DMS 273 treated with DMSO at 0.1 percent for 48 hours (cell line): ENCODE measurements at regions not wholly inside any gene's neighbourhood (a gene's known extent, or its start where the extent isn't known, plus 50 kb on each side); places are given as distances from the start of the nearest gene placed in this dataset.
"Not testable (repeated sequence)": the region's sequence is repeated elsewhere in the genome, so short reads cannot be mapped to it uniquely, and the experiment has no call there.

Source experiments
- DNase-seq: peaks from one replicate; lab custom pipeline; 2025; lab: John Stamatoyannopoulos, UW

DNA sequence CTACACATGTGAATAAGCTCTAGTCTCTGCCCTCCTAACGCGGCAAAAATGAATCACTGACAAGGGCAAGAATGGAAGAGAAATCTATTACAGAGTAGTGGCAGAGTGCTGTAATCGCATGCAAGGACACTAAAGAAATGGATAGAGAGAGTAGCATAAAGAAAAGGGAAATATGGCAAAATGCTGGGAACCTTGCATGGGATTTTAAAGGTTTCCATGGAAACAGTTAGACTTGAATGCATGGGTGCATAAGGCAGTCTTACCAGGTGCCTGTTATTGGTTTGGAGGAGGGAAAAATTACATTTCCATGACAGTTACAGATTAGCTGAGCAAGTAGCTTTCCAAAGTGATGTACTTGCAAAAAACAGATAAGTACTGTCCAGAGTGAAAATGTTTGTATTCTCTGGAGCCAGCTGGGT lies 233.4 kb downstream of the PTN start:
- no peak for DNase-seq

DNA sequence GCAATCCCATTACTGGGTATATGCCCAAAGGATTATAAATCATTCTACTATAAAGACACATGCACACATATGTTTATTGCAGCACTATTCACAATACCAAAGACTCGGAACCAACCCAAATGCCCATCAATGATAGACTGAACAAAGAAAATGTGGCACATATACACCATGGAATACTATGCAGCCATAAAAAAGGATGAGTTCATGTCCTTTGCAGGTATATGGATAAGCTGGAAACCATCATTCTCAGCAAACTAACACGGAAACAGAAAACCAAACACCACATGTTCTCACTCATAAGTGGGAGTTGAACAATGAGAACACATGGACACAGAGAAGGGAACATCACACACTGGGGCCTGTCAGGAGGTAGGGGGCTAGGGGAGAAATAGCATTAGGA lies 235.7 kb downstream of the PTN start:
- not testable (repeated sequence) for DNase-seq

DNA sequence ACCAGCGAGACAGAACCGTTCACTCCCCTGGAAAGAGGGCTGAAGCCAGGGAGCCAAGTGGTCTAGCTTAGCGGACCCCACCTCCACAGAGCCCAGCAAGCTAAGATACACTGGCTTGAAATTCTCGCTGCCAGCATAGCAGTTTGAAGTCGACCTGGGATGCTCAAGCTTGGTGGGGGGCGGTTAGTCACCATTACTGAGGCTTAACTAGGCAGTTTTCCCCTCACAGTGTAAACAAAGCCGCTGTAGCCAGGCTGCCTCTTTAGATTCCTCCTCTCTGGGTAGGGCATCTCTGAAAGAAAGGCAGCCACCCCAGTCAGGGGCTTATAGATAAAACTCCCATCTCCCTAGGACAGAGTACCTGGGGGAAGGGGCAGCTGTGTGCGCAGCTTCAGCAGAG lies 235.1 kb downstream of the CHRM2 start:
- not testable (repeated sequence) for DNase-seq

DNA sequence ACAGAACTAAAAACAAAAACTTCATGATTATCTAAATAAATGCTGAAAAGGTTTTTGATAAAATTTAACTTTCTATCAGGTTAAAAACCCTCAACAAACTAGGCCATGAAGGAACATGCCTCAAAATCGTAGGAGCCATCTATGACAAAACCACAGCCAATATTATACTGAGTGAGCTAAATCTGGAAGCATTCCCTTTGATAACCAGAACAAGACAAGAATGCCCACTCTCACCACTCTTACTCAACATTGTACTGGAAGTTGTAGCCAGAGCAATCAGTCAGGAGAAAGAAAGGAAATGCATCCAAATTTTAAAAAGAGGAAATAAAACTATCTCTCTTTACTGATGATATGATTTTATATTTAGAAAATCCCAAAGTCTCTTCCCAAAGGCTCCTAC lies 228.7 kb downstream of the CHRM2 start:
- DNase-seq: no peak

DNA sequence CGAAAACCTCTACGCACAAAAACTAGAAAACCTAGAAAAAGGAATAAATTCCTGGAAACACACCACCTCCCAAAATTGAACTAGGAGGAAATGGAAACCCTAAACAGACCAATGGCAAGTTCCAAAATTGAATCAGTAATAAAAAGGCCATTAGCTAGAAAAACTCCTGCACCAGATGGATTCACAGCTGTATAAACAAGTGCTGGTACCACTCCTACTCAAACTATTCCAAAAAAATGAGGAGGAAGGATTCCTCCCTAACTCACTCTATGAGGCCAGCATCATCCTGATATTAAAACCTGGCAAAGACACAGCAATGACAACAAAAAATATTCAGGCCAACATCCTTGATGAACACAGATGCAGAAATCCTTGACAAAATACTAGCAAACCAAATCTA lies 228.2 kb downstream of the CHRM2 start:
- DNase-seq: no peak

DNA sequence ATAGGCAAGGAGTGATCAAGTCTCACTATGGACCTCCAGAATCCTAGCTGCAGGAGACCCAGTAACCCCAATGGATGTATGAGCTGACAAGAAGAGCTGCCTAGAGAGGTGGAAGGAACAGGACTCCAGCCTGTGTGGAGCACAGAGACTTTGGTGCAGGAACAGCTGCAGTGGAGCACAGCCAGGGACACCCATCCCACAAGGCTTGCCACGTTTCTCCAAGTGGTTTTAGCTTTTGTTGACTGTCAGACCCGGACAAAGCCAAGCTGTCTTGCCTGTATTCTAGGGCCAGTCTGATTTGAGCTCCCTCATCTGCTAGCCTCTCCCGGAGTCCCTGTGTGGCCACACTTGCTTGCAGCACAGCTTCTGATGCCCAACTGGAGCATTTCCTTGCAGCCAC lies 224.7 kb downstream of the CHRM2 start:
- no peak for DNase-seq

DNA sequence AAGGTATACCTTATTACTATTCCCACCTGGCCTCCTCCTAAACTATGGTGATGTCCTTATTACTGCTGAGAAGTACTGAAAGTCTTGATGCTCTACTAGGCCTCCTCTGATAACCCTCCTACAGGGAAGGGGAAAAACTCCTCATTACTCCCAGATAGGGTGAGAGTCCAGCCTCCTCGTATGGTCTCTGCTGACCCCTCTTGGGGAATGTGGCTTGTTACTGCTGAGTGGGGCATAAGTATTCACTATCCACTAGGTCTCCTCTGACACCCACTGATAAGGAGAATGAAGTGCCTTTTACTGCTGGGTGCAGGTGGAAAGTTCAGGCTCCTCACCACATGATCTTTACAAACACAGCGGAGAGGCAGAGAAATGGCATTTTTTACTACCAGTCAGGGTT lies 222.9 kb downstream of the CHRM2 start:
- DNase-seq: no peak

DNA sequence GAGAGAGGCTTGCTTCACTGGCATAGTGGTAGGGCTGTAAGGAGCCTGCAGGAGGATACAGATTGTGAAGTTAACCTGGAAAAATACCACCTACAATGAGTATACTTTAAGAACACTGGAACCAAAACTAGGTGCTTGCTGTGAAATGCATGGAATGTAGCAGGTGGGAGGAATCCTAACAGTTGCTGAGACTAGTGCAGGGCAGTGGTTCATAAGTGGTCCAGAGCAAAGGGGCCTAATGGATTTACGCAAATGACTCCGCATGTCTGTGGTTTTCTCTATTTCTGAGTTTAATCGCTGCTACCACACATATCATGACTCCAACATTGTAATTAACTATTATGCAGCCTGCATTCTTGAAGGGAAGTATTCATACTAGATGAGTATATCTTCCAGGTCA lies 218.4 kb downstream of the CHRM2 start:
- no peak for DNase-seq

DNA sequence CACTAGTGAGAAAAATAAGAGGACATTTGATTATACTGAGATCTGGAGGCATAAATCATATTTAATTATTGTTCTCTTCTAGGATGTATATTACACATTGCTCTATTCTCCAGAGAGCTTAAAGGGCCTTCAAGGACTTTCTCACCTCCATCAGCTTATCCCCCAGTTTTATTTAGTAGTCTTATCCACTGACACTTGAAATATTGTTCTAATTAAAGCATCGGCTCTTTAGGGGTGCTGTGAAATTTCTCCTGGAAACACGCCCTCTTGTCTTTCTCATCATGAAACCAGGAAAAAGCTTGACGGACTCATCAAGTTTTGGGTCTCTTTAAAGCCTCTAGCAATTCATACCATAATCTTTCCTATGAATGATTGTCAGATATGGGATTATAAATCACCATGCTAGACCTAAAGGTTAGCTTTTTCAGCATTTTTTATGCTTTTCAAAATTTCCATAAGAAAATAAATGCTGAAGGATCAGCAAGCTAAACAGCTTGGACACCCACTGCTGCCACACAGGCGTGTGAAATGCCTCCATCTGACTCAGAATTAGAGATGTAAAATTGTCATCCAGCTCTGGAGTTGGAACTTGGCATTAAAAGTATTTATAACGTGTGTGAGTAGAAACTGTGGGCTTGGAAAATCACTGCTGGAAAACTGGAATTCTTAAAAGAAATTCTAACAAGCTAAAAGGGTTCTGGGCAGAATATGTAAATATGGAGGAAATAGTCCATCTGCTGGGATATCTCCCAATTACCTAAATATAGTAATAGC lies 216.3 kb downstream of the CHRM2 start:
- DNase-seq: no peak

DNA sequence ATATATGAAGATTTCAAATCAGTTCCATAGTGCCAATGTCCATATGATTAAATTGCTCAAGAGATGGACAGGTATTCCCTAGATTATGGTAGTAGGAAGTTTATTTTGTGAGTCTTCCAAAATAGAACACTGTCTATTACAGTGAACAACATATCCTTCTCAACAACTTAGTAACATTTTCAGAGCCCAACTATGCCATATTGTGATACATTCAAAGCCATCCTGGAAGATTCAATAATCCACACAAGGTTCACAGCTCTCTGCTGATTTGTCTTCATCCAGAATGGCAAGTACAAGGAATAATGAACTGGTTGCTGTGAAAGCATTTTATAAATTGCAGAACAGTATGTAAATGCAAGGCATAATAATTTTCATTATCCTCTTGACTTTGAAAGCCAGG lies 213.9 kb downstream of the CHRM2 start:
- DNase-seq: no peak

DNA sequence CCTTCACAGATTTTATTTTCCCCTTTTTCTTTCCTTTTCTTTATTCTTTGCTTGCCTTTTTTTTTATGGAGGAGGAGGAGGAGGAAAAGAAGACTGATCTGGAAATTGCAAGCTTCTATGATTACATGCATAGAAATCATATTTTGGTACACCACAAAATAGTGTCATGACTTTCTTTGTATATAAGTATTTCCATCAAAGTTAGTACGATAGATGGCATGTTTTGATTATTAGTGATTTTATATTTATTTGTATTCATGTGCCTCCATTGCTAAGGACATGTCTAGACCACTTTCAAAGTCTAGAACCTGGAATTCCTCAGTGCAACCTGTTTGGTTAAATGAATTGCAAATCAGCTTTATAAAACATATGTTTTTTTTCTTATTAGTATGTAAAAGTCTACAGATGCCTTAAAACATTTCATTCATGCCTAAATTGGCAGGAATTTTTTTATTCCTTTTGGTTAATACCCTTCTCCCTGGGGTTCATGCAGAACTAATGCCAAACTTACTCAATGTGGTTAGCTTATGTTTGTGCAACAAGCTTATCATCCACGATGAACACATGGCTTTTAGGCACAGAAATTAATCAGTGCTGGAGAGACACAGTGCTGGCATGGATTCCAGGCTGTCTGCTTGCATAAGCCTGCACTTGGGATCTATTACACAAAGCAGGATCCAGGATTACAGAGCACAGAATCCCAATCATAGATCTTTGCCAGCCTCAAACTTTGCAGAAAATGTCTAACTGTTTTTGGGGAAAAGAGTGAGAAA lies 213.1 kb downstream of the CHRM2 start:
- no peak for DNase-seq

DNA sequence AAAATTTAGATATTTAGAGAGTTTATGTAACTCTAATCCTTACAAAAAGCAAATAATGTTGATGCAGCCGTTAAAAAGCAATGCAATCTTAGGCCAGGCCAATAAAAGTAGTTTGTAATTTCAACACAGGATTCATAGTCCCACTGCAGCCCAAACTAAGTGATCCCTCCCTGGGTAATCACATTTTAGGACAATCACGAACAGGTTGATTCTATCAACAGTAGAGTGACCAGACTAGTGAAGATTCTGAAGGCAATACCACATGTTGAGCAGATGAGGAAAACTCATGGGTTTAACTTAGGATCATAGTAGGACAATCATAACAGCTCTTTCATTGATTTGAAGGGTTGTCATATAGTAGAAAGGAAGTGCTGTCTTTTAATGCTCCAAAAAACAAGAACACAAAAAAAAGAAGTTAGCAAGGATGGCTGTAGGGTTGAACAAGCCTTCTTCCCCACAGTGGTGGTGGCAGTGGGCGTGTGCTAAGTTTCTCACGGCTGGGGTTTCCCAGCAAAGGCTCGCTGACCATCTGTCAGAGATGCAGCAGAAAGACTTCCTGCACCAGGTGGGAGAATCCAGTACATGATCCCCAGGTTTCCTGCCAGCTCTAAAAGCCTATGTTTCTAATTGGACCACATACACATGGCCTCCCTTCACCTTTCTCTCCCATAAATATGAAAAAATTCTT lies 212.2 kb downstream of the CHRM2 start:
- no peak for DNase-seq

DNA sequence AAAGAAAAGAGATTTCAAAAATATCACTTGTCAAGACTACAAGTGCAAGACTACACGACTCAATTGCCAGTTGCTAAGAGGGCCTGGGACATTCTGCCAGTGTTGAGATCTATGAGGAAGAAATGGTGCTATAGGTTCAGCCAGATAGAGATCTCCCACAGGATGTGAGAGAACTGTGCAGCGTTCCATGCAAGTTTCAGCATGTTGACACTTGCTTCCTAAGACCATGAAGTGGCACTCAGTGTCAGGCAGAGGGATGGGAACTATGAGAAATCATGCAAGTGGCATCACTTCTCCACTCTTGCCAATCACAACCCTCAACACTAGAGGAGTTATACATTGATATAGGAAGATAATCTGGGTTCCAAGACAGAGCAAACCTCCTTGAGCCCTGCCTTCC lies 210.3 kb downstream of the CHRM2 start:
- DNase-seq: no peak

DNA sequence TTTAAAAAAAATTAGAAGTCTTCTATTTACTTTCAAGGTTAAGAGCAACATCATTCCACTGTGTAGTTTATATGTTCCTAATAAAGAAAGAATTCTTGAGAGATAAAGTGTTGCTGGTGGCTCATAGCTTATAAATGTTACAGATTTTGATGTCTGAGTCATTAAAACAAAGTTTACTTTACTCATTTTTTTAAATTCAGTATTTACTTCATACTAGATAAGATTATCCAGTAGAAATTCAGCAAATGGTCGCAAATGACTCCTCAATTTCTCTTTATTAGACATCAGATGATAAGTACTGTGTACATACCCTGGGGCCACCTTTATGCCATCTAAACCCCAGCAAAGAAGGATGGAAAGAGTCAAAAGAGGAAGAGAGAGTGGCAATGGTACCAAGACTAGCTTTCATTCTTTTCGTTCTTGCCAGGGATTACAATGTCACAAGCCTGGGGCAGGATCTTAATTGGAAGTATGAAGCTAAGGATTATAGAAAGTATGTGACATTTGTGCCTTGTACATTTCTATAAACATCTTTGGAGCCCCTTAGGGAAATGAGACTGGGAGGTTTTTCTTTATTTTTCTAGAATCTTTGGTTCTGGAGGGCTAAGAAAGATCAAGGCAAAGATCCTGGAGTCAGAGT lies 206.1 kb downstream of the CHRM2 start:
- no peak for DNase-seq

DNA sequence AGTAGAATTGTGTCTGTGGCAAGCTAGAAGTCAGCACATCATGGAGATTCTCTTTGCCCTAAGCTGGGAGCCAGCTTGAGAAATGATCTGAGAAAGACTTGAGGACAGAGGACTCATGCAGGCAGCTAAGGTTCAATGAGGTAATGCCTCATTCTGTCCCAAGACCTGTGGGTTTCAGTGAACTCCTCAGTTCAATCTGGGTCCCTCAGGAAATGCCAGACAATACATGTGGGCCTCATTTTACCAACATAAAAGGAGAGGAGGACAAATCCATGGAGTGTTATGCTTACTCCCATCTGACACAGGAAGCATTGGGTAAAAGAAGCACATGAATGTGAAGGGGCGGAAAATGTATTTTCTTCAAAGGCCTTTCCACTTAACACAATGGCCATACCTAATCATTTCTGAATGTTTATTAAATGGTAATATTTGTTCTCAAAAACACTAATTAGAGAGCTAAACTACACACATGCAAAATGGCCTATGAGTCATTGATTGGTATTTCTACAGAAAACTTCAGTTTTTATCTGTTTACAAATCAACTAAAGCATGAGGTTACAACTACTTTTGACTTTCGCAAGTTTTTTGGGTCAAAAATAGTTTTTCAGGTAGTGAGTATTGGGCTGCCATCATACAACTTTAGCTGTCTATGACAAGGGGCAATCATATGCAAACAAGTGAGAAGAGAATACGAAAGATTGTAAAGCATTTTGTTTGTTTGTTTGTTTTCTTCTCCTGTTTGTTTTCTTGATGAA lies 205.3 kb downstream of the CHRM2 start:
- DNase-seq: no peak
